SK-MEL-5 (cell line): ENCODE measurements at regions not wholly inside any gene's neighbourhood (a gene's known extent, or its start where the extent isn't known, plus 50 kb on each side); places are given as distances from the start of the nearest gene placed in this dataset.
A peak's percentile ranks its signal among the peaks of the same experiment; 100 is the strongest.
"Not testable (repeated sequence)": the region's sequence is repeated elsewhere in the genome, so short reads cannot be mapped to it uniquely, and the experiment has no call there.

Experiments used
- DNase-seq: peaks from one replicate; pipeline ENCODE4 v3.0.0-alpha.2; 2016; ENCODE audit warnings: low read depth, low spot score
- in situ Hi-C: cut with HindIII; loops from 2 replicates; pipeline ENCODE4 v1.10.0; 2016; ENCODE audit warnings: low sequenced_read_pairs, high pct_unique_total_duplicates, low pct_unique_long_range_greater_than_20kb

- in situ Hi-C loops = no loop called here
- no peak for DNase-seq
Measured at GRCh38 chr10:31694929-31695837, 233.4 kb downstream of the ARHGAP12 start.

- no peak for DNase-seq
- in situ Hi-C loops = no loop called here
Measured at GRCh38 chr10:31694126-31694685, 234.4 kb downstream of the ARHGAP12 start.

DNA sequence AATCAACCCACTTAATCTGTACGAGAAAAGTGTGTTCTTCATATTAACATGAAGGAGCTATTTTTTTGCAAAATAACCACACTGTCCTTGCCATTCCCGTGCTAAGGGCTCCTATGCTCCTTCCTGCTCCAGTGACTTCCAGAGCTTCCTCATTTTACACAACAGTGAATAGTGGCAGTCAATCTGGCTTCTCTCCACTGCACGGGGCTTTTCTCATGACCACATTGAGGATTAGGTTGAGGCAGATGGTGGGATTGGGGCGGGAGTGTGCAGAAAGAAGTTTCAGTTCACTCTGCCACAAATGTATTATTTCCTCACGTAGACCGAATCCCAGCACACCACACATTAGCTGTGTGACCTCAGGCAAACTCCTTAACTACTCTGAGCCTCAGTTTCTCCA is 235.1 kb downstream of the ARHGAP12 start:
- in situ Hi-C loops = no loop called here

GRCh38 chr10:31689233-31689632 is 239.4 kb downstream of the ARHGAP12 start:
- in situ Hi-C loops = no loop called here
- no peak for DNase-seq

More for the DNA sequence above, 235.1 kb downstream of the ARHGAP12 start:
- DNase-seq = no peak

DNA sequence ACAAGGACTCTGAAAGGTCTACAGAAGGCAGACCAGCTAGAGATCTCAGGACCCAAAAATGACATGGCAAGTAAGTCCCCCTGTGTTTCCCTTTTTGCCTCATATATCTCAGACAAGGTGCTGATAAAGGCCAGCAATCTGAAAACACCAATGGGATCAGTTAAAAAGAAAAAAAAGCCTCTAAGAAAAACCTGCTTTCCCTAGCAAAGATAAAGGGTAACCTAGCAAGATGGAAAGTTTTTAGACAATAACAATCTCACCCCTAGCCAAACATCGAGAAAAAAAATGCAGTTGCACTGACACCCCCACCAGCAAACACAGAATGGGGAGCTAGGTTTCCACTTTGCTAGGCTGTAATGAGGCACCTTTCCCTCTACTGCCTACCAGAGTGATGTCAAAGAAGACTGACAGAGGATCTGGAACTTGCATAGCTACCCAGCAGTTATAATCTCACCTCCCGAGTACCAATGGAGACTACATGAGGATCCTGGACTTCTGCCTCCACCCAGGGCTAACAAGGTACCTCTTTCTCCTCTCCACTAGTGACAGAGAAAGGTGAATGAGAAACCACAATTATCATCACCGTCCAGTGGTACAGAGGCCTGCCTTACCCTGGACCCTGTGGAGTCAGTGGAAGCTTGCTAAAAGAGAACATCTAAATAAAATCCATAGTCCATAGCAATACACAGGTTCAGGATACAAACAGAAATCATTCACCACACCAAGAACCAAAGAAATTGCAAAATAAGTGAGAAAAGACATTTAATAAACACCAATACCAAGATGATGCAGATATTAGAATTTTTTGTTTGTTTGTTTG is 240.8 kb downstream of the ARHGAP12 start:
- DNase-seq = no peak
- in situ Hi-C loops = no loop called here

DNA sequence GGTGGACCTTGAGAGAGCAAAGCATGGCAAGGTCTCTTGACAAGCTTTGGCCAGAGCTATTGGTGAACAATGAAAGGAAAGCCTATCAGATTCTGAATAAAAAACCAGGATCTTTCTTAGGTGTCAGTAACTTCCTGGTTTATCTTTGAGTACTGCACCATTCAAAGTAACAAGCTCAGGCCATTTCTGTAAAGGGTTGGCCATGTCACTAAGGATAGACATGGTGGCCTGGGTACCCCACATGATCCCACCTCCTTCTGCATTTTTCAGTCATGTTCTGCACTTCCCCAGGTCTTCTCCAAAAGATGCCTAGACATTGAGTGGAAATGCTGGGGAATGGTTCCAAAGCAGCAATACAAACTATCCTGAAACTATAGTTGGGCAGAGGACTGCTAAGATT is 242.0 kb downstream of the ARHGAP12 start:
- in situ Hi-C loops = no loop called here
- DNase-seq = no peak

- DNase-seq = no peak
Measured at GRCh38 chr10:31683682-31684081, 244.9 kb downstream of the ARHGAP12 start.

GRCh38 chr10:31679936-31680335 is 248.7 kb downstream of the ARHGAP12 start:
- in situ Hi-C loops = no loop called here

More at GRCh38 chr10:31683682-31684081, 244.9 kb downstream of the ARHGAP12 start:
- in situ Hi-C loops = no loop called here

DNA sequence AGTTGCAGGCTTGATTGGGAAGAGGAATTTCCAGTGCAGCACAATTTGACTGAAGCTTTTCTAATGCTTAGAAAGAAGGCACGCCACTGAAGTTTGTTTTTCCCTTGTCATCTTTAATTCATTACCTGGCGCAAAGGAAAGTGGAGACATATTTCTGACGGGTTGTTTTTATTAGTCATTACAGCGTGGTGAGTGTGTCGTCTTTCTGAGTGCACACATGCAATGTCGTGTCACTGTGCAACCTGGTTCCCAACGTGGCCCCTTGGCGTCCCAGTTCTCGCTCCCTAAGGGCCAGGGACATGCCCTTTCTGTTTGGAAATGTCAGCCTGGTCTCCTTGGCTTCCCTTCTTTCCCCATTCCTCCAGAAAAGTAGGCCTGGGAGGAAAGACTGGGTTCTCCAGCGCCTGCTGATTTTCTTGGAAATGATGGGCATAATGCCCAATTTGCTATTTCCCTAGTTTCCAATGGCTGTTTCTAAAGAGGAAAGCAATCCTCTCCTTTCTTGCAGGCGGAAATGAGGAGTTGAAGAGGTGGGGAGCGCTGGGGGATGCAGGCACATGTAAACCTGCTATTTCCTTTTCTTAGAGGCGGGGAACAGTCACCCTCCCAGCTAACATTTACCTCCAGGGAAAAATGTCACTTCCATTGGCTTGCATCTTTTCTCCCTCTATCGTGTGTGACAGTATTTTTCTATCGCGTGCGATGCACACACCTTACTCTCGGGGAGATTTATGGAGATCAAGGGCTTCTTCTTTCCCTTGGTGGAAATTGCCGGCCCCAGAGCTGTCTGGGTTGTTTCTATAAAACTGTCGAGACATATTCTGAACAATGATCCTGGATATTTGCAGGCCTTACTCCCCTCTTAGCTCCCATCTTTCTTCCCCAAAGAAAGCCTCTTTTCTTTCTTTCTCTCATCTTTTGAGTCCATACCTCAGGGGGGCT is 249.8 kb downstream of the ARHGAP12 start:
- DNase-seq = no peak
- in situ Hi-C loops = no loop called here

More at GRCh38 chr10:31679936-31680335, 248.7 kb downstream of the ARHGAP12 start:
- no peak for DNase-seq

GRCh38 chr10:31678139-31678536 is 250.5 kb downstream of the ARHGAP12 start:
- DNase-seq = no peak
- in situ Hi-C loops = no loop called here

GRCh38 chr10:31677195-31678138 is 251.2 kb downstream of the ARHGAP12 start:
- no peak for DNase-seq
- in situ Hi-C loops = no loop called here

GRCh38 chr10:31675726-31676125 is 252.9 kb downstream of the ARHGAP12 start:
- in situ Hi-C loops = no loop called here

DNA sequence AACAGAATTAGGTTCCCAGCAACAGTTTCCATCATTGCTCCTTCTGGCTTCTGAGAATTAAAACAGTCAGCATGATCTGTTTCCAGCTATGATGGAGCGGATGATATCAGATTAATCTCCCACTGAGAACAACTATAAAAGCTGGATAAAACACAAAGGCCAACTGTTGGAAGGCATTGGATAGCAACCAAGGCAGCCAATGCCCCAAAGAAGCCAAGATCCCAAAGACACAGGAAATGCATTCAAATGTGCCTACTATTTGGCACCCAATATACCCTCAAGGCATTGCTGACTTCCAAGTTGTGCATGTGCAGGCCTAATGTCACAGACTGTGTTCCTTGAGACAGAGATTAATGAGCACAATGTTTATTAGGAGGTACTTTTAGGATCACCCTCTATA is 259.3 kb downstream of the ARHGAP12 start:
- in situ Hi-C loops = no loop called here
- DNase-seq = peak; percentile 97

More at GRCh38 chr10:31675726-31676125, 252.9 kb downstream of the ARHGAP12 start:
- no peak for DNase-seq

- DNase-seq = no peak
- in situ Hi-C loops = no loop called here
Measured at GRCh38 chr10:31668326-31668725, 260.3 kb downstream of the ARHGAP12 start.

DNA sequence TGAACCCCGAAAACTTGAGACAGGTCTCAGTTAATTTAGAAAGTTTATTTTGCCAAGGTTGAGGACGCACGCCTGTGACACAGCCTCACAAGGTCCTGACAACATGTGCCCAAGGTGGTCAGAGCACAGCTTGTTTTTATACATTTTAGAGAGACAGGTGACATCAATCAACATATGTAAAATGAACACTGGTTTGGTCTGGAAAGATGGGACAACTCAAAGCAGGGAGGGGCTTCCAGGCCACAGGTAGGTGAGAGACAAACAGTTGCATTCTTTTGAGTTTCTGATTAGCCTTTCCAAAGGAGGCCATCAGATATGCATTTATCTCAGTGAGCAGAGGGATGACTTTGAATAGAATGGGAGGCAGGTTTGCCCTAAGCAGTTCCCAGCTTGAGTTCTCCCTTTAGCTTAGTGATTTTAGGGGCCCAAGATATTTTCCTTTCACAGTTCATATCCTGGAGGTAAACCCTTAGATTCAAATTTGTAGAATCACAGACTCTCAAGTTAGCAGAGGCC is 262.8 kb downstream of the ARHGAP12 start:
- DNase-seq, in situ Hi-C loops: not testable (repeated sequence)

DNA sequence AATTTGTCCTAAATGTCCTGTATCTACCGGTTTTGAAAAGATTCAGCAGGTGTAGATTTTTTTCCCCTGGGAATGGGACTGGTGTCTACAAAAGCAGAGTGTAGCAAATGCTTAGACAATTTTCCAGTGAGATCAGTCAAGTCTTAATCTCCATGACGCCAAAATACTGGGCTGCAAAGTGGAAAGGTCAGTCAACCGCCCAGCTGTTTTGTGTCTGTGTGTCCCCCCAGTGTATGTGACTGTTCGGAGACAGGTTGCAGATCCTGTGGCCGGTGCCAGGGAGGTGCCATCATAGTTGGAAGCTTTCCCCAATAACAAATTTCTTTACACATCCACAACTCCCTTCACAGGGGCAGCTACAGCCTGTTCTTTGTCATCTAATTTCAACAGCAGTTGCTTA is 263.8 kb downstream of the ARHGAP12 start:
- in situ Hi-C loops = no loop called here
- no peak for DNase-seq
